Activated CD8-positive, alpha-beta T cell treated with anti-CD3 and anti-CD28 coated beads for 36 hours (primary cell): ENCODE measurements at regions not wholly inside any gene's neighbourhood (a gene's known extent, or its start where the extent isn't known, plus 50 kb on each side); places are given as distances from the start of the nearest gene placed in this dataset.
A peak's percentile ranks its signal among the peaks of the same experiment; 100 is the strongest.

Source experiments
- ATAC-seq: fragments of 200-7000 bp; cut with Tn5 transposase; one replicate; pipeline ENCODE4 v1.10.0; 2021; ENCODE audit warnings: mild to moderate bottlenecking, moderate library complexity
- CTCF ChIA-PET: fragments of 350-600 bp; sonication (Branson Sonifier 250); formaldehyde crosslinking; loops from one replicate; lab custom pipeline; 2021; ENCODE audit warnings: antibody characterized with exemption; lab: Charles Lee
- POLR2A ChIA-PET: fragments of 350-600 bp; sonication (Branson Sonifier 250); formaldehyde crosslinking; loops from one replicate; lab custom pipeline; 2021; ENCODE audit warnings: antibody characterized with exemption; lab: Charles Lee
- DNase-seq: peaks from one replicate; pipeline ENCODE4 v3.0.0-alpha.2; 2020
- H3K27ac Mint-ChIP-seq: one replicate; pipeline ENCODE4 v1.8.0; 2021; ENCODE audit warnings: mild to moderate bottlenecking, mixed read lengths
- H3K27me3 Mint-ChIP-seq: one replicate; pipeline ENCODE4 v1.8.0; 2021; ENCODE audit warnings: mixed read lengths
- H3K36me3 Mint-ChIP-seq: one replicate; pipeline ENCODE4 v1.8.0; 2021; ENCODE audit warnings: low read depth, mixed read lengths
- H3K4me1 Mint-ChIP-seq: one replicate; pipeline ENCODE4 v1.8.0; 2021; ENCODE audit warnings: low read depth, mixed read lengths
- H3K4me3 Mint-ChIP-seq: one replicate; pipeline ENCODE4 v1.8.0; 2021; ENCODE audit warnings: mild to moderate bottlenecking, moderate library complexity, mixed read lengths
- H3K9me3 Mint-ChIP-seq: one replicate; pipeline ENCODE4 v1.8.0; 2021; ENCODE audit warnings: mixed read lengths
- CTCF ChIP-seq: fragments of 200-600 bp; IDR thresholded peaks from one replicate; pipeline ENCODE4 v1.8.0; 2022; ENCODE audit warnings: antibody characterized with exemption, mild to moderate bottlenecking
- intact Hi-C: fragments of 100-400 bp; cut with micrococcal nuclease; formaldehyde crosslinking; loops from one replicate; pipeline ENCODE4 v1.10.0; 2022

- DNase-seq (no peak), ATAC-seq (no peak)
- no peaks in the 10 kb centered on the region for H3K4me1 Mint-ChIP-seq
- POLR2A ChIA-PET: no interaction called here
- no peak overlapping the region for H3K27ac Mint-ChIP-seq
- H3K9me3 Mint-ChIP-seq: peaks cover 4% of the 10 kb centered on the region
- CTCF ChIA-PET: no interaction called here
- intact Hi-C loops: no loop called here
- H3K27me3 Mint-ChIP-seq: no peaks in the 10 kb centered on the region
- H3K4me3 Mint-ChIP-seq: no peak overlapping the region
- TF ChIP-seq CTCF: no peak
- H3K36me3 Mint-ChIP-seq: no peaks in the 10 kb centered on the region
Observed at GRCh38 chr12:82069931-82070514, 288.2 kb downstream of the CCDC59 start.

GRCh38 chr12:82058197-82058596 lies 299.0 kb upstream of the PPFIA2 start:
- no peak for DNase-seq
- no peak for ATAC-seq
- intact Hi-C loops: no loop called here
- CTCF ChIA-PET: no interaction called here
- no peaks in the 10 kb centered on the region for H3K27me3 Mint-ChIP-seq
- POLR2A ChIA-PET: no interaction called here
- no peak for TF ChIP-seq CTCF
- H3K36me3 Mint-ChIP-seq: no peaks in the 10 kb centered on the region
- no peak overlapping the region for H3K27ac Mint-ChIP-seq
- H3K4me3 Mint-ChIP-seq: no peak overlapping the region
- peaks cover 3% of the 10 kb centered on the region for H3K4me1 Mint-ChIP-seq
- H3K9me3 Mint-ChIP-seq: no peaks in the 10 kb centered on the region

GRCh38 chr12:82057770-82058169 lies 298.6 kb upstream of the PPFIA2 start:
- no peak overlapping the region for H3K27ac Mint-ChIP-seq
- no peaks in the 10 kb centered on the region for H3K27me3 Mint-ChIP-seq
- intact Hi-C loops: no loop called here
- H3K4me1 Mint-ChIP-seq: peaks cover 3% of the 10 kb centered on the region
- no peak overlapping the region for H3K4me3 Mint-ChIP-seq
- DNase-seq: no peak
- no peaks in the 10 kb centered on the region for H3K36me3 Mint-ChIP-seq
- ChIA-PET CTCF (no interaction called here), POLR2A (no interaction called here)
- no peaks in the 10 kb centered on the region for H3K9me3 Mint-ChIP-seq
- TF ChIP-seq CTCF: no peak
- no peak for ATAC-seq

- H3K36me3 Mint-ChIP-seq: no peaks in the 10 kb centered on the region
- H3K9me3 Mint-ChIP-seq: no peaks in the 10 kb centered on the region
- no peak overlapping the region for H3K27ac Mint-ChIP-seq
- peaks cover 3% of the 10 kb centered on the region for H3K4me1 Mint-ChIP-seq
- DNase-seq: peak; percentile 23
- ATAC-seq: peak; percentile 42
- no peak overlapping the region for H3K4me3 Mint-ChIP-seq
- no peaks in the 10 kb centered on the region for H3K27me3 Mint-ChIP-seq
- no peak for TF ChIP-seq CTCF
- CTCF ChIA-PET: no interaction called here
- intact Hi-C loops: no loop called here
- POLR2A ChIA-PET: no interaction called here
Observed at GRCh38 chr12:82055391-82055790, 296.2 kb upstream of the PPFIA2 start.

- TF ChIP-seq CTCF: no peak
- H3K27ac Mint-ChIP-seq: no peak overlapping the region
- DNase-seq (no peak), ATAC-seq (no peak)
- CTCF ChIA-PET: no interaction called here
- no peaks in the 10 kb centered on the region for H3K27me3 Mint-ChIP-seq
- peaks cover 3% of the 10 kb centered on the region for H3K4me1 Mint-ChIP-seq
- POLR2A ChIA-PET: no interaction called here
- no peaks in the 10 kb centered on the region for H3K36me3 Mint-ChIP-seq
- H3K4me3 Mint-ChIP-seq: no peak overlapping the region
- intact Hi-C loops: no loop called here
- no peaks in the 10 kb centered on the region for H3K9me3 Mint-ChIP-seq
Observed at GRCh38 chr12:82054566-82054965, 295.4 kb upstream of the PPFIA2 start.
